ENCODE measurements at regions not wholly inside any gene's neighbourhood (a gene's known extent, or its start where the extent isn't known, plus 50 kb on each side); places are given as distances from the start of the nearest gene placed in this dataset.
A peak's percentile ranks its signal among the peaks of the same experiment; 100 is the strongest.

DNA sequence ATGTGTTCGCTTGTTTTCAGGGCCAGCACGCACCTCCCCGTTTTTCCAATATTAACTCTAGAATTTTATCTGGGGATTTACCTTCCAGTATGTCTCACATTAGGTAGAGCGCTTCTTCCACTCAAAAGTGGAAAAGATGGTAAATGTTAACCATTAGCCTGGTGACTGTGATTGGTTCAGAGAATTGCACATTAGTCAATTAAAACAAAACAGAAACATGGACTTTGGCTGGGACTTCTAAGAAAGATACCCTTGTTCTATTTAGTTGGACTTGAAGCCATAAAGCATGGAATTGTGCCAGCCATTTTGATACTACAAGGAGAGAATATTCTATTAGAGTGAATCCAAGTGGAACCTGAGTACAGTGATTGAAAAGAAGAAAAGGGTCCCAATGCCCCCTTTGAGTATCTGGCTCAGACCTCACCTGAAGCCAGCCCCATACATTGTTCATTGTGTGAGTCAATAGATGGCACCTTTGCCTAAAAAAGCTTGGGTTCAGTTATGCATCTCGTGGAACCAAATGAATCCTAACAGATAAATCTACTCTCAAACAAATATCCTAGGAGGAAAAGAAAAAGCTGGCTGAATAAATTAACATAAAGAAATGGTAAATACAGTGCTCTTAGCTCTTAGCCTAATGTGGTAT lies 354.3 kb downstream of the IRS1 start:
- no peak overlapping the region for H3K9ac ChIP-seq (ENCODE audit: low read depth in 1 of 2, low read length in 2 of 2)
- 38% methylated on average over 5 of the region's 5 CpGs for WGBS
- H3K27ac ChIP-seq (ENCODE audit: low read depth in 1 of 2, low read length in 2 of 2) = peak overlapping the region; percentile 32 to 61
- H3K4me3 ChIP-seq (ENCODE audit: low read depth in 1 of 3, low read length in 3 of 3) = no peak overlapping the region
- no peak for DNase-seq (ENCODE audit: low spot score)
- no peaks in the 10 kb centered on the region for H3K27me3 ChIP-seq (ENCODE audit: control insufficient read depth in 4 of 4, insufficient read depth in 4 of 4, low read length in 3 of 4)
- H3K9me3 ChIP-seq (ENCODE audit: control insufficient read depth in 4 of 4, low read length in 3 of 4) = no peaks in the 10 kb centered on the region
- peaks cover 3 to 16% (median 15%) of the 10 kb centered on the region in 4 donors for H3K4me1 ChIP-seq (ENCODE audit: control insufficient read depth in 4 of 4, insufficient read depth in 4 of 4, low read length in 3 of 4)
- H3K36me3 ChIP-seq (ENCODE audit: control insufficient read depth in 4 of 4, insufficient read depth in 3 of 4, low read depth in 1 of 4, low read length in 3 of 4) = no peaks in the 10 kb centered on the region
- TF ChIP-seq SP1 (IDR thresholded peaks at IDR 0.05) = peak; percentile 80
- peak; percentile 19 for TF ChIP-seq NR2F2 (IDR thresholded peaks at IDR 0.05)
- TF ChIP-seq, protein P1, sequence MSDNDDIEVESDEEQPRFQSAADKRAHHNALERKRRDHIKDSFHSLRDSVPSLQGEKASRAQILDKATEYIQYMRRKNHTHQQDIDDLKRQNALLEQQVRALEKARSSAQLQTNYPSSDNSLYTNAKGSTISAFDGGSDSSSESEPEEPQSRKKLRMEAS (IDR thresholded peaks at IDR 0.05) = no peak
- peak; percentile 27 to 33 for TF ChIP-seq JUND (IDR thresholded peaks at IDR 0.05)
- peak; percentile 94 for TF ChIP-seq HNF4G (IDR thresholded peaks at IDR 0.05)
- peak; percentile 66 for TF ChIP-seq YY1 (IDR thresholded peaks at IDR 0.05)
- no peak for TF ChIP-seq FOXA2 (IDR thresholded peaks at IDR 0.05)
- TF ChIP-seq, protein P2, sequence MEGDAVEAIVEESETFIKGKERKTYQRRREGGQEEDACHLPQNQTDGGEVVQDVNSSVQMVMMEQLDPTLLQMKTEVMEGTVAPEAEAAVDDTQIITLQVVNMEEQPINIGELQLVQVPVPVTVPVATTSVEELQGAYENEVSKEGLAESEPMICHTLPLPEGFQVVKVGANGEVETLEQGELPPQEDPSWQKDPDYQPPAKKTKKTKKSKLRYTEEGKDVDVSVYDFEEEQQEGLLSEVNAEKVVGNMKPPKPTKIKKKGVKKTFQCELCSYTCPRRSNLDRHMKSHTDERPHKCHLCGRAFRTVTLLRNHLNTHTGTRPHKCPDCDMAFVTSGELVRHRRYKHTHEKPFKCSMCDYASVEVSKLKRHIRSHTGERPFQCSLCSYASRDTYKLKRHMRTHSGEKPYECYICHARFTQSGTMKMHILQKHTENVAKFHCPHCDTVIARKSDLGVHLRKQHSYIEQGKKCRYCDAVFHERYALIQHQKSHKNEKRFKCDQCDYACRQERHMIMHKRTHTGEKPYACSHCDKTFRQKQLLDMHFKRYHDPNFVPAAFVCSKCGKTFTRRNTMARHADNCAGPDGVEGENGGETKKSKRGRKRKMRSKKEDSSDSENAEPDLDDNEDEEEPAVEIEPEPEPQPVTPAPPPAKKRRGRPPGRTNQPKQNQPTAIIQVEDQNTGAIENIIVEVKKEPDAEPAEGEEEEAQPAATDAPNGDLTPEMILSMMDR (IDR thresholded peaks at IDR 0.05; ENCODE audit: low read depth, low read length, missing input control) = no peak
- TF ChIP-seq, protein P3, sequence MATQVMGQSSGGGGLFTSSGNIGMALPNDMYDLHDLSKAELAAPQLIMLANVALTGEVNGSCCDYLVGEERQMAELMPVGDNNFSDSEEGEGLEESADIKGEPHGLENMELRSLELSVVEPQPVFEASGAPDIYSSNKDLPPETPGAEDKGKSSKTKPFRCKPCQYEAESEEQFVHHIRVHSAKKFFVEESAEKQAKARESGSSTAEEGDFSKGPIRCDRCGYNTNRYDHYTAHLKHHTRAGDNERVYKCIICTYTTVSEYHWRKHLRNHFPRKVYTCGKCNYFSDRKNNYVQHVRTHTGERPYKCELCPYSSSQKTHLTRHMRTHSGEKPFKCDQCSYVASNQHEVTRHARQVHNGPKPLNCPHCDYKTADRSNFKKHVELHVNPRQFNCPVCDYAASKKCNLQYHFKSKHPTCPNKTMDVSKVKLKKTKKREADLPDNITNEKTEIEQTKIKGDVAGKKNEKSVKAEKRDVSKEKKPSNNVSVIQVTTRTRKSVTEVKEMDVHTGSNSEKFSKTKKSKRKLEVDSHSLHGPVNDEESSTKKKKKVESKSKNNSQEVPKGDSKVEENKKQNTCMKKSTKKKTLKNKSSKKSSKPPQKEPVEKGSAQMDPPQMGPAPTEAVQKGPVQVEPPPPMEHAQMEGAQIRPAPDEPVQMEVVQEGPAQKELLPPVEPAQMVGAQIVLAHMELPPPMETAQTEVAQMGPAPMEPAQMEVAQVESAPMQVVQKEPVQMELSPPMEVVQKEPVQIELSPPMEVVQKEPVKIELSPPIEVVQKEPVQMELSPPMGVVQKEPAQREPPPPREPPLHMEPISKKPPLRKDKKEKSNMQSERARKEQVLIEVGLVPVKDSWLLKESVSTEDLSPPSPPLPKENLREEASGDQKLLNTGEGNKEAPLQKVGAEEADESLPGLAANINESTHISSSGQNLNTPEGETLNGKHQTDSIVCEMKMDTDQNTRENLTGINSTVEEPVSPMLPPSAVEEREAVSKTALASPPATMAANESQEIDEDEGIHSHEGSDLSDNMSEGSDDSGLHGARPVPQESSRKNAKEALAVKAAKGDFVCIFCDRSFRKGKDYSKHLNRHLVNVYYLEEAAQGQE (IDR thresholded peaks at IDR 0.05) = peak; percentile 20
- no peak for TF ChIP-seq GABPA (IDR thresholded peaks at IDR 0.05 in 1 of 2, conservative IDR thresholded peaks at IDR 0.05 in 1 of 2)
- TF ChIP-seq, protein P4, sequence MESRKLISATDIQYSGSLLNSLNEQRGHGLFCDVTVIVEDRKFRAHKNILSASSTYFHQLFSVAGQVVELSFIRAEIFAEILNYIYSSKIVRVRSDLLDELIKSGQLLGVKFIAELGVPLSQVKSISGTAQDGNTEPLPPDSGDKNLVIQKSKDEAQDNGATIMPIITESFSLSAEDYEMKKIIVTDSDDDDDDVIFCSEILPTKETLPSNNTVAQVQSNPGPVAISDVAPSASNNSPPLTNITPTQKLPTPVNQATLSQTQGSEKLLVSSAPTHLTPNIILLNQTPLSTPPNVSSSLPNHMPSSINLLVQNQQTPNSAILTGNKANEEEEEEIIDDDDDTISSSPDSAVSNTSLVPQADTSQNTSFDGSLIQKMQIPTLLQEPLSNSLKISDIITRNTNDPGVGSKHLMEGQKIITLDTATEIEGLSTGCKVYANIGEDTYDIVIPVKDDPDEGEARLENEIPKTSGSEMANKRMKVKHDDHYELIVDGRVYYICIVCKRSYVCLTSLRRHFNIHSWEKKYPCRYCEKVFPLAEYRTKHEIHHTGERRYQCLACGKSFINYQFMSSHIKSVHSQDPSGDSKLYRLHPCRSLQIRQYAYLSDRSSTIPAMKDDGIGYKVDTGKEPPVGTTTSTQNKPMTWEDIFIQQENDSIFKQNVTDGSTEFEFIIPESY (IDR thresholded peaks at IDR 0.05) = peak; percentile 43
- TF ChIP-seq, protein P5, sequence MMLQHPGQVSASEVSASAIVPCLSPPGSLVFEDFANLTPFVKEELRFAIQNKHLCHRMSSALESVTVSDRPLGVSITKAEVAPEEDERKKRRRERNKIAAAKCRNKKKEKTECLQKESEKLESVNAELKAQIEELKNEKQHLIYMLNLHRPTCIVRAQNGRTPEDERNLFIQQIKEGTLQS (IDR thresholded peaks at IDR 0.05) = peak; percentile 49
- TF ChIP-seq RAD21 (IDR thresholded peaks at IDR 0.05) = peak; percentile 47 to 61
- TF ChIP-seq EGR1 (IDR thresholded peaks at IDR 0.05; ENCODE audit: low read depth in 2 of 2) = no peak
- TF ChIP-seq FOXA1 (IDR thresholded peaks at IDR 0.05) = no peak
- TF ChIP-seq TAF1 (conservative IDR thresholded peaks at IDR 0.05) = no peak
- peak; percentile 96 to 100 for TF ChIP-seq HNF4A (conservative IDR thresholded peaks at IDR 0.05)
- peak; percentile 65 to 70 for TF ChIP-seq RXRA (IDR thresholded peaks at IDR 0.05)

All from liver (tissue), 8 donors.